Stimulated activated CD4-positive, alpha-beta T cell treated with anti-CD3 and anti-CD28 coated beads, Interleukin-12 subunit alpha, Interleukin-12 subunit beta, amount 100 ng/mL, for 48 hours (primary cell): ENCODE measurements at regions not wholly inside any gene's neighbourhood (a gene's known extent, or its start where the extent isn't known, plus 50 kb on each side); places are given as distances from the start of the nearest gene placed in this dataset.
"Not testable (repeated sequence)": the region's sequence is repeated elsewhere in the genome, so short reads cannot be mapped to it uniquely, and the experiment has no call there.

Experiments used
- DNase-seq, 3 donors: peaks; one replicate each; pipeline ENCODE4 v3.0.0-alpha.2; 2020; ENCODE audit warnings: low read depth in 2 of 3, low spot score in 1 of 3

DNA sequence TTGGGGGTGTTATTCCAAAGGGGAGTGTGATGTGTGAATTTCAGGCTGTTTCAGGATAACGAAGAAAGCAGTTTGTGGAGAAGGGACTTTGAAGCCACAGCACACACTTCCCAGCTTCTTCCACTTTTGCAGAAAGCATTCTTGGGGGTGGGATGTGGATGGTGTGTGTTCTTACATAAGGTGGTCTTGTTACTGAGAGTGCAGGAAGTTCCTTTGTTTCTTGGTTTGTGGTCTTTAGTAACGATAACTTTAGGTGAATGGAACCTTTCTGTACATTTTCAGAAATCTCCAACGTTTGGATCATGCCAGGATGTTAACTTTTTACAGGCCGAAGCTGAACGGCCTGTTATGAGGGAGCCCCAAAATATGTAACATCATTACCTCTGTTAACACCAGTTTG, 251.8 kb downstream of the KCNRG start:
- no peak for DNase-seq

DNA sequence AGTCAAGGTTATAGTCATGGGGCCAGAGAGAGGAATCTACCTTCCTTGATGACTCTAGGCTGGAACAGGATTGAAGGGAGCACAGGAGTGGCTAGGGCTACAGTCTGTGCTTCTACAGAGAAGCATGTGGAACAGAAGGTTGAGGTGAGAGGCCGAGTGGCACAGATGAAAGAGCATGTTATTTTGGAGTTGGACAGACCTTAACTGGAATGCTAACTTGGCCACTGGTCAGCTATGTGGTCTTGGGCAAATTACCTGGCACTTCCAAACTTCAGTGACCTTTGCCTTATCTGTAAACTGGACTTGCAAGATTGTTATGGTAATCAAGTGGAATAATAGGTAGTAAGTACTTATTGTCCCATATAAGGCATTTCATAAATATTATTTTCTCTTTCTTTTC, 252.7 kb downstream of the KCNRG start:
- no peak for DNase-seq

DNA sequence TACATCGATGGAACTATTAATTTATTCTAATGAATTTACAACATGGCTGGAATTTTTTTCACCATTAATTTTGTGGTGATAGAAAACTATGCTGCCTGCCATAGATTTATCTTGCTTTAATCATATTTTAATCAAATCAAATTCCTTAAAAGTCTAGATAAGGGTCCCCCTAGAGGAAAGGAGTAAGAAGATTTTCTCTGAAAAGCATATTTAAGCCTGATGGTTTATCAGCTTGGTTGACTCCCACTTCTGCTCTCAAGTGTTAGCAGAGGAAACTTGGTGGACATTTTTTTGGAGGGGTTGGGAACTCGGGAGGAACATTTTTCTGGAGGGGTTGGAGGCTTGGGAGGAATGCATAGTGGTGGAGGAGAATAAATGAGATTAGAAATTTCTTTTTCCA, 253.3 kb downstream of the KCNRG start:
- DNase-seq, result no peak

DNA sequence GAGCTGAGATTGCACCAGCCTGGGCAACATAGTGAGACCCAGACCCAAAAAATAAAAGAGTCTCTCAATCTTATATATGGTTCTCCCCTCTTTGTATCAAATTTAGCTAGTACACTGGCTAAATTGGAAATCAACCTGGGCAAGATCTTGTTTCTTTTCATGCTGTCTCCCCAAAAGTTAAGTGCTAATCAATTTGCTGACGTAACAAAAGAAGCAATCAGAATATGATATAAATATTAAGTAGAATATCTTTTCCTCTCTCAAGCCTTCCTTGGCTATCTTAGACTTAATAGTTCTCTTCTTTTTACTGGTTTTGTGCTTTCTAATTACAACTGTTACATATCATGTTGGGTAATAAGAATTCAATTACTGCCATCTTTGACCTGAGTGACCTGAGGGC, 258.9 kb downstream of the KCNRG start:
- no peak for DNase-seq

DNA sequence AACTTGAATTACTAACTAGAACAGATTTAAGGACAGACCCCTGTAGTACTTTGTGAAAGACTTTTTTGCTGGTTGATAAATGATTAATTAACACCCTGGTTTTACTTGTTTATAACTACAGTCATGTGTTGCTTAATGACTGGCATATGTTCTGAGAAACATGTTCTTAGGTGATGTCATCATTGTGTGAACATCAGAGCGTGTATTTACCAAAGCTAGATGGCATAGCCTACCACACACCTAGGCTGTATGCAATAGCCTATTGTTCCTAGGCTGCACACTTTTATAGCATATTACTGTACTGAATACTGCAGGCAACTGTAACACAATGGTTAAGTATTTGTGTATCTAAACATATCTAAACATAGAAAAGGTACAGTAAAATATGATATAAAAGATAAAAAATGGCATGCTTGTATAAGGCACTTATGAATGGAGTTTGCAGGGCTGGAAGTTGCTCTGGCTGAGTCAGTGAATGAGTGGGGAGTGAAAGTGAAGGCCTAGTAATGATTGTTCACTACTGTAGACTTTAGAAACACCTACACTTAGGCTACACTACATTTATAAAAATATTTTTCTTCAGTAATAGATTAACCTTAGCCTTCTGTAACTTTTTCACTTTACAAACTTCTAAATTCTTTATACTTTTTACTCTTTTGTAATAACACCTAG, 260.3 kb downstream of the KCNRG start:
- no peak for DNase-seq

DNA sequence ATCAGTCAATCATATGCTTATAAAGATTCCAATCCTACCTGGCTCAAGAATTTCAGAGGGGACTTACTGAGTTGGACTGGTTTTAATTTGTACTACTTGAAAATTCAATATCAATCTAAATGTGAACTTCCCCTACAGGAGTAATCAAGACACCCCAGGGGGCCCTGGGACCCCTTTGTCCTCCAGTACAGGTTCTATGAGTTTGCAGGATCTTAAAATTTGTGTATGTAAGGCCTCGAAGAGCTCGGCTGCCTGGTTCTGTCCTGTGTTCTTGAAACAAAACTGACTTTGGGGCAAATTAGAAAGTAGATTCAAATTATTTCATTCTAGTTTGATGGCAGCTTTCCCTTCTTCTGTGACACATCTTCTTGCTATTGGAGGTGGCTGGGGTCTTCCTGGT, 261.3 kb downstream of the KCNRG start:
- DNase-seq, result no peak

DNA sequence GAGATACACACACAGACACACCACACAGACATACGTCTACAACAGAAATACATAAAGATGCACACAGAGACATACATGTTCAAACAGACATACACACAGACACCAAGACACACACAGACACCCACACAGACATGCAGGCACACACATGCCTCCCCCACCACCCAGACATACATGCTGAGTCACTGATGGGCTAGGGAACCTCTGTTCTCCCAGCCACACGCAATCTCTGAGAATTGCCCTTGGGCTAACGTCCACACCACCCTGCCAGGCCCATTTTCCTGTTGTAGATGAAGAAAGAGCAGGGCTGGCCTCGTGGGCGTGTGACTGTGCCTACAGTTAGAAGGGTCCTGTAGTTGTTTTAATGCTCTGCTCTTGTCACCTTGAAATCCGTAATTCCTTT, 261.9 kb downstream of the KCNRG start:
- no peak for DNase-seq

DNA sequence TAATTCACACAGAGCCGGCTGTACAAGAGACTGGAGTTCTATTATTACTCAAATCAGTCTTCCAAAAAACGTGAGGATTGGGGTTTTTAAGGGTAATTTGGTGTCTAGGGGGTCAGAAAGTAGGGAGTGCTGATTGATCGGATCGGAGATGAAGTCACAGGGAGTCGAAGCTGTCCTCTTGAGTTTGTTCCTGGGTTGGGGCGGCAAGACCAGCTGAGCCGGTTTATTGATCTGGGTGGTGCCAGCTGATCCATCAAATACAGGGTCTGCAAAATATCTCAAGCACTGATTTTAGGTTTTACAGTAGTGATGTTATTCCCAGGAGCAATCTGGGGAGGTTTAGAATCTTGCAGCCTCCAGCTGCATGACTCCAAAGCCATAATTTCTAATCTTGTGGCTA, 262.7 kb downstream of the KCNRG start:
- no peak for DNase-seq

DNA sequence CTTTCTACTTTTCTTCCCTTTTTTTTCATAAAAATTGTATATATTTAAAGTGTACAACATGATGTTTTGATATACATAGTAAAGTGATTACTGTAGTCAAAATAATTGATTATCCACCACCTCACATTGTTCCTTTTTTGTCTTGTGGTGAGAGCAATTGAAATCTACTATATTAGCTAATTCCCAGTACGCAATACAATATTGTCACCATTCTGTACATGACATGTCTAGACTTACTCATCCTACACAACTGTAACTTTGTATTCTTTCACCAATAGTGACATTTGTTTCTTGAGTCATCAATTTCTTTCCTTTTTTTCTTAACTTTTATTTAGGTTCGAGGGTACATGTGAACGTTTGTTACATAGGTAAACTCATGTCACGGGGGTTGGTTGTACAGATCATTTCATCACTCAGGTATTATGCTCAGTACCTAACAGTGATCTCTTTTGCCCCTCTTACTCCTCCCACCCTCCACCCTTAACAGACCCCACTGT, 265.2 kb downstream of the KCNRG start:
- DNase-seq, result no peak

DNA sequence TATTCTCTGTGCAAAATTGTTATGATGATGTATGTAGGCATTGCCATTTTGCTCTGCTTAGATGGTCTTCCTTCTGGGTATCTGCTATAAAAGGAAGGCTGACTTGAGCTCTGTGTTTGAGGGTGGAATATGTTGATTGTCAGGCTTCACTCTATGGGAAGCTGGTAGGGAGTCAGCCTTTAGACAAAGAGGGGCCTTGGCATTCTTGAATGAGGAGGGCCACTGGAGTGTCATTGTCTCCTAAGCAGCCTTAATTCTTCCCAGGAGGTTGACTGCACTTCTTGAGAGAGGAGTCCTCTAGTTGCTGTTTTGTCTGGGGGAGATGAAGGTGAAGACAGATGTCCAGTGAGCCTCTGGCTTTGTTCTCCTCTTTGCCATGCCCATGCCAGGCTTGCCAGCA, 266.8 kb downstream of the KCNRG start:
- no peak for DNase-seq

DNA sequence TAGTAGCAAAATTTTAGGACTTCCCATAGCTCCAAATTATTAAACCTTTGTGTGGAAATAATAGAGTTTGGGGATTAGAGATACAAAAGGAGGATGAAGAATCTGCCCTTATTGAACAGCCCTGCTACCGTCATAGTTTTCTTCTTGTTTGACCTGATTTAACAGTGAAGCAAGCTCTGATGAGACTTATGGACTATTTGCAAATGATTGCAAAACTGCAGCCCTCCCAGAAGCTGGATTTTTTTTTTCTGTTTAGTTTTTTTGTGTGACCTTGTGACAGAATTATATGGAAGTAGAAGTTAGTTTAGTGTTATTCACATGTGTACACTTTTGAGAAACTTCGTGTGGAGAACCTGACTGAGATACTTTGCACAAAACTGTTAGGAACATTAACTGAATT, 267.8 kb downstream of the KCNRG start:
- DNase-seq, result no peak

DNA sequence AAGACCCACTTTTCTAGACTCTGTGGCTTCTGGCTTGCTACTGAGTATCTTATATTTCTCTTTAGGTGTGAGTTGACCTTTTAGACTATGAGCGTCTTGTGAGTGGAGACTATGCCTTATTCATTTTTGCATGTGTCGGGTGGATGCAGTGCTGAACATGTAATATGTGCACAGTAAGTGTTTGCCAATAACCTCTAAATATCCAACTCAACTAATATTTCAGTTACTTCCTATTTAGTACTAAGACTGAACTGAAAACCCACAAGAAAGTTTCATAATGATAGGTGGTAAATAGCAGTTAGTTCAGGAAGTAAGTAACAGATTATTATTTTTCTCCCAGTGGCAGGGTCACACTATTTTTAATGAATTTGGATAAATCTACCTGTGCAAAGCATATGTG, 269.3 kb downstream of the KCNRG start:
- no peak for DNase-seq

DNA sequence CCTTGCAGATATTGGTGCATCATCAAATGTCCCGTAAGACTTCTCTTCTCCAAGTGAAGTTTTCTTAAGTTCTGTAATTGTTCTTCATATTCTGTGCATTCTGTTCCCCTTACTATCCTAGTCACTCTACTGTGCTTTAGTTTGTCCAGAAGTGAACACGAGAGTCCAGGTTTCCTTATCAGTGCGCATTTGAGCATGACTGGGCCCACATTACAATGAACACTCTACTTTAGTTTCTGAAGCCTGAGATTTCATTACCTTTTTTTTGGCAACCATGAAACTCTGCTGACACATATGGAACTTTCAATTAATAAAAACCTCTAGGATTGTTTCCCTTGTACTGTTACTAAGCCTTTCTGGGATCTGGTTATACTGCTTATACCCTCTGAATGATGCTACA, 270.0 kb downstream of the KCNRG start:
- DNase-seq, result no peak

DNA sequence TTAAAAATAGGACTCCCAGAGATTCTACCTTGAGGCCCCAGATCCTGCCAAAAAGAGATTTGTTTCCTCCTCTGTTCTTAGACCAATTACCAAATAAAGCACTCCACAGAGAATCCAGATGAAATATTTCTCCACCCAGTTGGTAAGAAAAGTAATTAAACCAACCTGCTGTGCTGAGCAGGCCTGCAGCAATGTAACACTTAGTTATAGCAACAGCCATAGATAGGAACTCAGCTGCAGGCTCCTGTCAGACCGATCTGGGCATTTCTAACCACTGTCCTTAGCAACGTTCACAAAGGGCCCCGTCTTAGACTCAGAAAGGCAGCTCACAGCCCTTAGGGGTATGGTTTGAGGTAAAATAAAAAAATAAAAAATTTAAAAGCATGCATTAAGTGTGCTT, 271.1 kb downstream of the KCNRG start:
- DNase-seq, result no peak

DNA sequence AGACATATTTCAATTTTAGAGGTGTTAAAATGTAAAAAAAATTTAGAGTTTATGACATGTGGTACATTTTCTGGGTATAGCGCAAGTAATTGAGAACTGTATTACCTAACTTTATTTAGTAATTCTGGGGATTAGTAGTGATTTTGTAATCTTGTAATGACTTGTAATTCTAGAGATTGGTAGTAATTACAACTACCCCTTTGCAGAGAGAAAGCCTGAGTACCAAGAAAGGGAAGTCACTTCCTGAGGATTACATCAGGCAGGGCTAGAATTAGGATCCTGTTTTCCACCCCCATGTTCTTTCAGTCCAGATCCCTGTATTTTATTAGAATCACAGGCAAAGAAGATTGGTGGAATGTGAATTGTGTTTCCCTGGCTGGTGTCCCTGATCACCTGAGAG, 274.9 kb downstream of the KCNRG start:
- DNase-seq, result no peak

DNA sequence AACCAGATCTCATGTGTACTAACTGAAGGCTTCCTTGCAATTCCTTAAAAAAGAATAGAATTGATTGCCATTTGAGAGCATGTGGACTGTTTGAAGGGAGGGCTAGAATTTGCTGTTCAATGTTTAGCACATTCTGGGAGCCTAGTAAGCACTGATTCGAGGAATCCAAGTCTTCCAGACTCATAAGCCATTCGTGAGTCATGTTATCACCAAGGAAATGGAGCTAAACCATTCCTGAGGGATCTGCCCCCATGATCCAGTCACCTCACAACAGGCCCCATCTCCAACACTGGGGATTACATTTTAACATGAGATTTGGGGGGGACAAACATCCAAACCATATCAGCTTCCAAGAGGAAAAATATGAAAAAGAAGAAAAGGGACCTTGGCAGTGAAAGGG, 276.4 kb downstream of the KCNRG start:
- DNase-seq, result no peak

DNA sequence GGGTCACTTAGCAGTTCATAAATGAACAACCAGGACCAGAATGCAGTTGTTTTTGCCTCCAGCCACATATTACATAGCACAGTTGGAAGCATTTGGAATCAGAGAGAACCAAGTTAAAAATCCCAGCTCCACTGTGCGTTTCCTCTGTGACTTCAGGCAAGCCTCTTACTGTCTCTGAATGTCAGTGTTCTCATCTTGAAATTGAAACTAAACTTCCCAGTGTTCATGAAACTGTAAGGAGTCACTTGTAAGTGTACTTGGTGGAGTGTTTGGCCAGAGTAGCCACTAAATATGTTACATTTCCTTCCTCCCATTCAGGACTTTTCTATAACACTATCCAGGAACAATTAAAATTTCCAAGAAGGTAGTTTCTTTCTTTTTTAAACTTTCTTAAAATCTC, 276.8 kb downstream of the KCNRG start:
- no peak for DNase-seq

DNA sequence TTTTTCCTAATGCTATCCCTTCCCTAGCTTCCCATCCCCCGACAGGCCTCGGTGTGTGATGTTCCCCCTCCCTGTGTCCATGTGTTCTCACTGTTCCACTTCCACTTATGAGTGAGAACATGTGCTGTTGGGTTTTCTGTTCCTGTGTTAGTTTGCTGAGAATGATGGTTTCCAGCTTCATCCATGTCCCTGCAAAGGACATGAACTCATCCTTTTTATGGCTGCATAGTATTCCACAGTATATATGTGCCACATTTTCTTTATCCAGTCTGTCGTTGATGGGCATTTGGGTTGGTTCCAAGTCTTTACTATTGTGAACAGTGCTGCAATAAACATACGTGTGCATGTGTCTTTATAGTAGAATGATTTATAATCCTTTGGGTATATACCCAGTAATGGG, 279.2 kb downstream of the KCNRG start:
- not testable (repeated sequence) for DNase-seq

DNA sequence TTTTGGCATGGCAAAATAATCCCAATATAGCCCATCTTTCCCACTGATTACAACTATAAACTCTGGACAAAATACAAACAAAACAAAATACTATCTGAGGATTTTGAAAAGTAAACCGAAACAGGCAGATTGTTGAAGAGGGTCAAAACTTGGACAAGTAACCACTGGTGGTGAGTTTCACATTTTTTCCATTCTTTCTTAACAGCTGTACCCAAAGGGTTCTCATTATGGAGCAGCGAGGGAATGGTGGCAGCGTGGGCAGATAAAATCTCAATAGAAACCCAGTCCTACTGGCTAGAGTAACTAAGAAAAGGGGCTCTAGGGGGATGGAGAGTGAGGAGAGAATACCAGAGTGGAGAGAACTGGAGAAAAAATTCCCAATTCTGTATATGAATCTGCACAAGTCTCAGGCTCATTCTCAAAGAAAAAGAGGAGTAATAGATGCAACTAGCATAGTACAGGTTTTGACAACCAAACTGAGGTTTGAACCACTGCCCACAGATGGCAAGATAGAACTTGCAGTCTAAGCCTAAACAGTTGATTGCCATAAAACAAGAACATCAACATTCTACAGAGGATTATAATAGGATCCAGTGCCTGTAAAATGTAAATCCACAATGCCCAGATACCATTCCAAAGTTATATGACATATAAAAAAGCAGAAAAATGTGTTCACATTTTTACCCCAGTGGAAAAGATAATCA, 284.5 kb downstream of the KCNRG start:
- DNase-seq, result no peak

DNA sequence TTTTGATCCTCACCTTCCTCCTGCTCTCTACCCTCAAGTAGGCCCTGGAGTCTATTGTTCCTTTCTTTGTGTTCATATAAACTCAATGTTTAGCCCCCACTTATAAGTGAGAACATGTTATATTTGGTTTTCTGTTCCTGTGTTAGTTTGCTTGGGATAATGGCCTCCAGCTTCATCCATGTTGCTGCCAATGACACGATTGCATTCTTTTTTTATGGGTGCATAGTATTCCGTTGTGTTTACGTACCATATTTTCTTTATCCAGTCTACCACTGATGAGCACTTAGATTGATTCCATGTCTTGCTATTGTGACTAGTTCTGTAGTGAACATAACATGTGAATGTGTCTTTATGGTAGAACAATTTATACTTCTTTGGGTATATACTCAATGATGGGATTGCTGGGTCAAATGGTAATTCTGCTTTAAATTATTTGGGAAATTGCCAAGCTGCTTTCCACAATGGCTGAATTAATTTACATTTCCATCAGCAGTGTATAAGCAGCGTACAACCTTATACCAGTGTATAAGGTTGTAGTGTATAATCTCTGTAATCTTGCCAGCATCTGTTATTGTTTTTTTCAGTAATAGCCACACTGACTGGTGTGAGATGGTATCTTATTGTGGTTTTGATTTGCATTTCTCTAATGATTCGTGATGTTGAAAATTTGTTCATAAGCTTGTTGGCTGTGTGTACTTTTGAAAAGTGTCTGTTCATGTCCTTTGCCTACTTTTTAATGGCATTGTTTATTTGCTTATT, 288.9 kb downstream of the KCNRG start:
- no peak for DNase-seq

DNA sequence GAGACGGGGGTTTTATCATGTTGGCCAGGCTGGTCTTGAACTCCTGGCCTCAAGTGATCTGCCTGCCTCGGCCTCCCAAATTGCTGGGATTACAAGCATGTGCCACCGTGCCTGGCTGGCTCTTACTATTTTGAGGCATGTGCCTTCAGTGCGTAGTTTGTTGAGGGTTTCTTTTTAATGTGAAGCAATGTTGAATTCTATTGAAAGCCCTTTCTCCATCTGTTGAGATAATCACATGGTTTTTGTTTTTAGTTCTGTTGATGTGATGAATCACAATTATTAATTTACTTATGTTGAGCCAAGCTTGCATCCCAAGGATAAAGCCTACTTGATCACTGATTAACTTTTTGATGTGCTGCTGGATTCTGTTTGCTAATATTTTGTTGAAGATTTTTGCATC, 290.9 kb downstream of the KCNRG start:
- no peak for DNase-seq

DNA sequence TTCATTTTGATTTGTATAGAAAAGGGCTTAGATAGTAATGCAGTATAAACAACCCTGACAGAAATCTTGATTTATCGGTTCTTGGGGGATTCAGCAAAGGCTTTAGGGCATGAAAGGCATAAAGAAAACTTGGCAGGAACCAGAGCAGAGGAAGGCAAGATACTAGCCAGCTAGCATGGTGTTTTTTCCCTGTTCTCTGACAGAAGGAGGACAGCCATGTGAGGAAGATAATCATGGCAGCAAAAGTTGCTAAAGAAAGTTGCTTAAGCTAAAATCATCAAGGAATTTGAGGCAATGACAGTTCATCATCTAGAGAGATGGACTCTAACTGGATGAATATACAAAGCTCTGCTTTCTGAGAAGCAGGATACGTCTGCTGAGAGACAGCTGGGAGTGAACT, 294.1 kb downstream of the KCNRG start:
- DNase-seq, result no peak
